ENCODE measurements at regions not wholly inside any gene's neighbourhood (a gene's known extent, or its start where the extent isn't known, plus 50 kb on each side); places are given as distances from the start of the nearest gene placed in this dataset.

GRCh38 chr11:26254378-26254777 lies 77.6 kb upstream of the ANO3 start:
- Histone ChIP-seq H3K4me2 (ENCODE audit: control insufficient read depth, extremely low read depth, insufficient read depth, low read depth, low read length) (no peak overlapping the region), H3K9ac (ENCODE audit: control insufficient read depth, extremely low read depth, insufficient read depth, low read length) (no peak overlapping the region), H3K4me1 (ENCODE audit: control insufficient read depth, extremely low read depth, insufficient read depth, low read length) (no peaks in the 10 kb centered on the region), H3K79me2 (ENCODE audit: control insufficient read depth, insufficient read depth, low read length) (no peaks in the 10 kb centered on the region), H3K9me3 (ENCODE audit: control insufficient read depth, low read depth, low read length) (no peaks in the 10 kb centered on the region), H3K4me3 (ENCODE audit: control insufficient read depth in 2 of 3, extremely low read depth in 1 of 3, insufficient read depth in 2 of 3, low read depth in 1 of 3, low read length in 3 of 3) (no peak overlapping the region), H3K36me3 (ENCODE audit: control insufficient read depth in 2 of 2, extremely low read depth in 1 of 2, insufficient read depth in 2 of 2, low read length in 2 of 2) (no peaks in the 10 kb centered on the region), H3K27ac (ENCODE audit: control insufficient read depth, insufficient read depth, low read length) (no peak overlapping the region), H4K20me1 (ENCODE audit: control insufficient read depth, extremely low read depth, insufficient read depth, low read length) (no peaks in the 10 kb centered on the region), H2AFZ (ENCODE audit: control insufficient read depth, low read length) (no peak overlapping the region), H3K27me3 (ENCODE audit: control insufficient read depth, extremely low read depth, insufficient read depth, low read length) (no peaks in the 10 kb centered on the region), H3K9me1 (ENCODE audit: control insufficient read depth, extremely low read depth, insufficient read depth, low read length) (no peaks in the 10 kb centered on the region)
- TF ChIP-seq EZH2 (IDR thresholded peaks at IDR 0.05; ENCODE audit: low read length): no peak
- TF ChIP-seq, protein P1, sequence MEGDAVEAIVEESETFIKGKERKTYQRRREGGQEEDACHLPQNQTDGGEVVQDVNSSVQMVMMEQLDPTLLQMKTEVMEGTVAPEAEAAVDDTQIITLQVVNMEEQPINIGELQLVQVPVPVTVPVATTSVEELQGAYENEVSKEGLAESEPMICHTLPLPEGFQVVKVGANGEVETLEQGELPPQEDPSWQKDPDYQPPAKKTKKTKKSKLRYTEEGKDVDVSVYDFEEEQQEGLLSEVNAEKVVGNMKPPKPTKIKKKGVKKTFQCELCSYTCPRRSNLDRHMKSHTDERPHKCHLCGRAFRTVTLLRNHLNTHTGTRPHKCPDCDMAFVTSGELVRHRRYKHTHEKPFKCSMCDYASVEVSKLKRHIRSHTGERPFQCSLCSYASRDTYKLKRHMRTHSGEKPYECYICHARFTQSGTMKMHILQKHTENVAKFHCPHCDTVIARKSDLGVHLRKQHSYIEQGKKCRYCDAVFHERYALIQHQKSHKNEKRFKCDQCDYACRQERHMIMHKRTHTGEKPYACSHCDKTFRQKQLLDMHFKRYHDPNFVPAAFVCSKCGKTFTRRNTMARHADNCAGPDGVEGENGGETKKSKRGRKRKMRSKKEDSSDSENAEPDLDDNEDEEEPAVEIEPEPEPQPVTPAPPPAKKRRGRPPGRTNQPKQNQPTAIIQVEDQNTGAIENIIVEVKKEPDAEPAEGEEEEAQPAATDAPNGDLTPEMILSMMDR (optimal IDR thresholded peaks at IDR 0.05 in 1 of 3, IDR thresholded peaks at IDR 0.05 in 1 of 3, conservative IDR thresholded peaks at IDR 0.05 in 1 of 3; ENCODE audit: extremely low read depth in 1 of 3, insufficient read depth in 2 of 3, low read length in 3 of 3): no peak
- dilution Hi-C loops (cut with MboI; ENCODE audit: extremely low pct_ligation_motif_present, low sequenced_read_pairs): no loop called here
- DNase-seq (ENCODE audit: low read depth, low spot score) (no peak), FAIRE-seq (no peak)

- Histone ChIP-seq H3K36me3 (ENCODE audit: control insufficient read depth in 2 of 2, extremely low read depth in 1 of 2, insufficient read depth in 2 of 2, low read length in 2 of 2) (no peaks in the 10 kb centered on the region), H3K4me3 (ENCODE audit: control insufficient read depth in 2 of 3, extremely low read depth in 1 of 3, insufficient read depth in 2 of 3, low read depth in 1 of 3, low read length in 3 of 3) (no peak overlapping the region), H3K9ac (ENCODE audit: control insufficient read depth, extremely low read depth, insufficient read depth, low read length) (no peak overlapping the region), H4K20me1 (ENCODE audit: control insufficient read depth, extremely low read depth, insufficient read depth, low read length) (no peaks in the 10 kb centered on the region), H2AFZ (ENCODE audit: control insufficient read depth, low read length) (no peak overlapping the region), H3K79me2 (ENCODE audit: control insufficient read depth, insufficient read depth, low read length) (no peaks in the 10 kb centered on the region), H3K27me3 (ENCODE audit: control insufficient read depth, extremely low read depth, insufficient read depth, low read length) (no peaks in the 10 kb centered on the region), H3K27ac (ENCODE audit: control insufficient read depth, insufficient read depth, low read length) (no peak overlapping the region), H3K9me1 (ENCODE audit: control insufficient read depth, extremely low read depth, insufficient read depth, low read length) (no peaks in the 10 kb centered on the region), H3K9me3 (ENCODE audit: control insufficient read depth, low read depth, low read length) (no peaks in the 10 kb centered on the region), H3K4me2 (ENCODE audit: control insufficient read depth, extremely low read depth, insufficient read depth, low read depth, low read length) (no peak overlapping the region), H3K4me1 (ENCODE audit: control insufficient read depth, extremely low read depth, insufficient read depth, low read length) (no peaks in the 10 kb centered on the region)
- dilution Hi-C loops (cut with MboI; ENCODE audit: extremely low pct_ligation_motif_present, low sequenced_read_pairs): no loop called here
- DNase-seq (ENCODE audit: low read depth, low spot score) (no peak), FAIRE-seq (no peak)
- TF ChIP-seq EZH2 (IDR thresholded peaks at IDR 0.05; ENCODE audit: low read length): no peak
- TF ChIP-seq, protein P1 (optimal IDR thresholded peaks at IDR 0.05 in 1 of 3, IDR thresholded peaks at IDR 0.05 in 1 of 3, conservative IDR thresholded peaks at IDR 0.05 in 1 of 3; ENCODE audit: extremely low read depth in 1 of 3, insufficient read depth in 2 of 3, low read length in 3 of 3): no peak
Observed at GRCh38 chr11:26263769-26264168, 68.2 kb upstream of the ANO3 start.

All from keratinocyte (primary cell).